Hindlimb muscle (tissue), 1 donor: ENCODE measurements at regions not wholly inside any gene's neighbourhood (a gene's known extent, or its start where the extent isn't known, plus 50 kb on each side); places are given as distances from the start of the nearest gene placed in this dataset.
"Not testable (repeated sequence)": the region's sequence is repeated elsewhere in the genome, so short reads cannot be mapped to it uniquely, and the experiment has no call there.

Experiments
- DNase-seq: peaks from one replicate; pipeline ENCODE4 v3.0.0-alpha.2; 2013

DNA sequence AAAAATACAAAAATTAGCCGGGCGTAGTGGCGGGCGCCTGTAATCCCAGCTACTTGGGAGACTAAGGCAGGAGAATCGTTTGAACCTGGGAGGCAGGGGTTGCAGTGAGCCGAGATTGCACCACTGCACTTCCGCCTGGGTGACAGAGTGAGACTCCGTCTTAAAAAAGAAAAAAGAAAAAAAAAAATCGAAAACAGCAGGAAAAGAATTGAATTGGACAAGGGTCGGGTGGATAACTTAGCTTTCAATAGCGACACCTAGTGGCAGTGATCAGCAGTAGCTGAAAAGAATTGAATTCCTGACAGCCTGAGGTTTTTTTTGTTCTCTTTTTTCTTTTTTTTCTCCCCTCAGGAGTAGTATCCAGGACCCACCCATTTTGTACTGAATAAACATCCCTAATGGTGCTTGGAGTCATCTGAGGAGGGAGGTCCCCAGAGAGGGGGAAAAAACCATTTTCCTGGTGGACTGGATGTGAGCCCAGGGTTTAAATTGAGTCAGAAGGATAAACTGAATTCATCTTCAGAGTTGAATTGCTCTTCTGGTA is 55.1 kb downstream of the CYCS start:
- DNase-seq, result peak; percentile 70

DNA sequence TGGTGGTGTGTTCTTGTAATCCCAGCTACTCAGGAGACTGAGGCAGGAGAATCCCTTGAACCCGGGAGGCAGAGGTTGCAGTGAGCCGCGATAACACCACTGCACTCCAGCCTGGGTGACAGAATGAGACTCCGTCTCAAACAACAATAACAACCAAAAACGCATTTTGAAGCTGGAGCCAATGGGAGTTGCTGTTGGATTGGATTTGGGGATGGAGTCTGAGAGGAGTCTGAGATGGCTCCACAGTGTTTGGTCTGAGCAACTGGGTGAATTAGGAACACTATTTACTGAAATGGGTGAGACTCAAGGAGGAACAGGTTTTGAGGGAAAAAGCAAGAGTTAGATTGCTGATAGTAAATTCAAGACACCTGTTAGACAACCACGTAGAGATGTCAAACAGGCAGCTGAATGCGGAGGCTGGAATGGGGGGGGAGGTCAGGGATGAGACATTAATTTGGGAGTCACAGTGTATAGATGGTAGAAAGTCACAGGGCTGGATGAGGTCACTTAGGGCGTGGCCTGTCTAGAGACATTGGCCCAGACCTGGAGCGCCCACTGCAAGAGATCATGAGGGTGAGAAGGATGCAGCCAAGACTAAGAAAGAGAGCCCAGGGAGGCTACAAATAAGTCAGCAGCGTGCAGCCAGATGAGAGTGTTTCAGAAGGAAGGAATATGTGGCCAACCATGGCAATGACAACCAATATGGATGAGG is 56.4 kb downstream of the CYCS start:
- DNase-seq, result no peak

DNA sequence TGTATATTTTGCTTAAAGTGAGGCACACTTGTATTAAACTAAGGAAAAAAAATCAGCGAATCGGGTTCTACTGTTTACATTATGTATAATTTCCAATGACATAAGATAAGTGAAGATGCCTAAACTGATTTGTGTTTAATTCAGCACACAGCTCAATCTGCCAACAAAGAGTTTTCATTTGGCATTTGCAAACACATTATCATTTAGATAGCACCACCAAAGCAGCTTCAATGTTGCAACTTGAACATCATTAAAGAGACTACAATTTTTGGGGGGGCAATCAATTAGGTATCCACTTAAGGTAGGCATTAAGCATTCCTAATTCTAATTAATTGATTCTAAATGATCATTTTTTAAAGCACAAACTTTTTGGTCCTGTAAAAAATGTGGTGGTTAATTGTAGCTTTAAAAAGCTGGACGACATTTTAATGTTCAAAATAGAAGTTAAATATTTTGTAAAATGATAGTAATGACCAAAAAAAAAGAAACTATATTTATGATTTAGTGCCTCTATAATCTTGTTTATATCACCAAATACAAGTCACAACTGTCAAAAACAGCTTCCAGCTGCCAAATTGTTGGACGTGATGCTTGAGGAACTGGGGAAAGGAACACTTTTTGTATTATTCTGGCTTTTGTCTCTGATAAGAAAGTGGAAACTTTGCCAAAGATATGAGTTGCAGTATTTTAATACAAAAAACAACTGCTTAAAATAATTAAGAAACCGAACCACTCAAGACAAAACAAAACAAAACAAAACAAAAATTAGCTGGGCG is 57.1 kb downstream of the CYCS start:
- no peak for DNase-seq

DNA sequence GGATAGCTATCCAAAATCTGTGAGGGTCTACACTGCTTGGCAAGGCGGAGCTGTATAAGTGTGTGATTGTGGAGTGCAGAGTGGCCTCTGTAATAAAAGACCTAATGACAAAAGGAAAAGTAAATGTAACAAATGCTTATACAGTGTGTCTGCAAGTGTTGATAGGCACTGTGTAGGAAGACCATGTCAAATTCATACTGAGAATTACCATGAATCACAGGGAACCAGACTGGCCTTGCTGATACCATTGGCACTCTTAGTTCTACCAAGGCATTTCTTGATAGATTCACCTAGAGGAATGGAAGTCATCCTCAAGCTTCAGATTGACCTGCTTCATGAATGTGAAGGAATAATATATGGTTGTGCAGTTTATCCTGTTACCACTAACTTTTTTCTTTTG is 58.8 kb downstream of the CYCS start:
- DNase-seq, result no peak

DNA sequence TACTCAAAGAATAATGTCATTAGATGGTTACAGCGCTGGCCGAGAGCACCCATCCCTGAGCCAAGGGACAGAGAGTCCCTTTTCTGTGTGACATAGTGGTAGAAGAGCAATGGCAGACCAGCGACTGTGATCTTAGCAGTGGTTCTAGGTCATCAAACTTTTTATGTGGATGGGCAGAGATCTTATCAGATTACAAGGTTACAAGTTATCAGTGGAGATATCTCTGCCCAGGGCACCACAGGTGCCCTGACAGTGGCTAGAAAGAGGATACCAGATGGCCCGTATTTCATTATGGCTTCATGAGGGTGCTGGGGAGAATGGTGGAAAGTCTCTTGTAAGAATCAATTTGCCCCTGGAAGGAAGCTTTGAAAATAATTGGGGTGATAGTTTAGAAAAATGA is 62.7 kb downstream of the CYCS start:
- no peak for DNase-seq

DNA sequence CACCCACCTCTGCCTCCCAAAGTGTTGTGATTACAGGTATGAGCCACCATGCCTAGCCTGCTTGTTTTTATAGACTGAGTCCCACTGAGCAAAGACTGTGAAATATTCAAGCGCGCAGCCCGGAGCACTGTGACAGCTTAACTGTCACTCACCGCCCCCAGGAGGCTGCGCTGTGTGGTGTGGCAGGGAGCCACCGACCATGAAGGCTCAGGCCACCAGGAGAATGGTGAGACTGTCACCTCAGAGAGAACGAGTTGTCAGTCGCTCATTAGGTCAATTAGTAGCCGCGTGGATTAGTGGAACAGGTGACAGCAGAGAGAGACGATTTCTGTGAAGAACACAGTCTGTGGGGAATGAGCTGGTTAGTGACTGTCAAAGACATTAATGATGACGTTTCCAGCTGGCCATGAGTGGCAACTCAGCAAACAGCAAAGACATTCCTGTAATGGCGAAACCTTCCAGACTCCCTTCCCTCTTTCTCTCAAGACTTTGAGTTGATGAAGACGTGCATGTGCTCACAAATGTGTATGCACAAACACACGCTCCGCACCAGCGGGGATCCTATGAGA is 64.5 kb downstream of the CYCS start:
- no peak for DNase-seq

DNA sequence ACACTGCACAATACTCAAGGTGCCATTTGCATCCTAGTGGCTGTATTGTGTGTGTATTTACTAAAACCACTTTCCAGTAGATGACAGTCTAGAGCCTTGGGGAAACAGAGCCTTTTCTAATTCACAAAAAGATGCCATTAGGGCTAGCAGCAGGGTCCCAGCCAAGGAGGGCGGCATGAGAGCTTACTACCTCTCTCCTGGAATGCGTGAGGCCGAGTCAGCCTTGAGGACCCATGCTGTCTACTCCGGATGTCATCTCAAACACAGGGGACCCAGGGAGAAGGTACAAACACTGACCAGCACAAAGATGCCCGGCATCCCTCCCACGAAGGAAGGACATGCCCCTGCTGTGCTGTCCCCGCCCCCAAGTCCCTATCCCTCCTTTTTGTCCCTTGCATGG is 65.5 kb downstream of the CYCS start:
- DNase-seq, result no peak

DNA sequence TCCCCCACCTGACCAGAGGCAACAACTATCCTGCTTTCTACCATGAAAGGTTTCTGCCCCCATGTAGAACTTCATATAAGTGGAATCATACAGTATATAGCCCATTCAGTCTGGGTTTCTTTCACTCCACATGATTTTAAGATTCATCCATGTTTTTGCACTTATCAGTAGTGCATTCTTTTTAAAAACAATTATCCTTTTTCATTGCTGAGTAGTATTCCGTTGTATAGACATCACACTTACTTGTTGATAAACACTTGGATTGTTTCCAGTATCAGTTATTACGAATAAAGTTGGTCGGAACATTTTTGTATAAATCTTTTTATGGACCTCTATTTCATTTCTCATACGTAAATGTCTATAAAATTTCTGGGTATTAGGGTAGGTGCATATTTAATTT is 68.7 kb downstream of the CYCS start:
- DNase-seq, result no peak

DNA sequence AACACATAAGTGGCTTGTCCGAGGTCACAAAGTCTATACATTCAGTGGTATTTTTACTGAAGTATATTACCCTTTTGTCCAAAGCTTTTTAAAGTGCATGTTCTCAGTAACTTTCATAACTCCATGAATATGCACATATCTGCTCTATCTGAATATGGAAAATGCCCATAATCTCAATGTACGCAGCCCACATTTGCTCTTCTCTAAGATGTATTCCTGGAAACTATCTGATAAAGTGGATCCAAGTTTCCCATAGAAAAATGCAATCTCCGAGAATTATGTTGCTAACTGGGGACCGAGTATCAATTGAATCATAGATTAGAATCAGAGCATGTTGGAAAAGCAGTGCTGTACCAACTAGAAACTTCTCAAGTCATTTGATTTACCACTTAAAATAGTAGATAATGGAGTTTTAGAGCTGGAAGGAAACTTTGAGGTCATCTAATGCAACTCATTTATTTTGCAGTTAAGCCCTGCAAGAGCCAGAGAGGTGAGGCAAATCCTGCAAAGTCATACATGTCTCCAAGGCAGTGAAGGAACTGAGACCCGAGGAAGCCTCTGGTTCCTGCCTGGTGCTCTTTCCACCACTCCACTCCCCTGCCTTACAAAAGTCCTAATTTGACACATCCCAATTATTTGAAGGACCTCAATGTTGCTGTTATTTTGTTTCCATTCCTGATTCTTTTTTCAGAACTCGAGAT is 69.4 kb downstream of the CYCS start:
- no peak for DNase-seq

DNA sequence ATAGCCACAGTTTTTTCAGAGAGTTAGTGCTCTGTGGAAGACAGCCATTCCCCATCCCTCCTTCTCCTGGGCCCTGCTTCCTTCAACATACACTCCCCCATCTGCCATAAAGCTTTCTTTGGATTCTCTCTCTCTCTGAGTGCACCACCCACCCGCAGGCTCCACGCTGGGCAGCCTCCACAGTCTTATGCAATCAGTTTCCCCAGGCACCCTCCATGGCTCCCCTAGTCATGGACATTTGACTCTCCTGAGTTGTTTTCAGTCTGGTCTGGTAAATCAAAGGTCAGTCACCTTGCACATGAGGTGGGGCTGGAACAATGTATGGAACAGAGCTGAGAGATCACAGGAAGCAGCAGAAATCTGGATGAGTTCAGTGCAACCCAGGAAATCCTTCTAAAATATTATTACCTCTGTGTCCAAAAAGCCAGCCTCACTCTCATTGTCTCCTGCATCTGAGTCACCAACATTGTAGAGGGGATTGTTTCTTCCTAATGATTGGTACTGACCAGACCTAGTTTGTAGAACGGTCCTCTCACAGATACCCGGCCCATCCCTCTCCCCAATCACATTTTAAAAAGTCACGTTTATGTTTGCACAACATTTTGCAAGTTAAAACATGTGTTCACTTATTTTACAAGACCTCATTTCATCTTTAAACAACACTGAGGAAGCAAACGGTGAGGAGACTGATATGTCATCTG is 70.1 kb downstream of the CYCS start:
- no peak for DNase-seq

DNA sequence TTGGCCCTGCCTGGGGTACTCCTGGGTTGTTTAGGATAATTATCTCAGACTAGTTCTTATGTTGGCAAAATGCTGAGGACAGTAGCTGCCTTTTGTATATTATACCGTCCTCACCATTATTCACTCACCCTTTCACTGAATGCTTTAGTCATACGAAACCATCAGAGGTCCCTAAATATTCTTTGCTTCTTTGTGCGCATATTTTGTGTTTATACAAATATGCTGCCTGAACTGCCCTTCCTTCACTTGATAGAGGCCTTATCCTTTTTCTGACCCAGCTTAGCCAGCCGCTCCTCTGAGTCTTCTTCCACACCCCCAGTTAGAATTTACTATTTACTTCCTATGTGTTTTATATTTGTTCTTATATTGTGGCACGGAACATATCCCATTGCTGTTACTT is 70.2 kb upstream of the OSBPL3 start:
- DNase-seq, result no peak

DNA sequence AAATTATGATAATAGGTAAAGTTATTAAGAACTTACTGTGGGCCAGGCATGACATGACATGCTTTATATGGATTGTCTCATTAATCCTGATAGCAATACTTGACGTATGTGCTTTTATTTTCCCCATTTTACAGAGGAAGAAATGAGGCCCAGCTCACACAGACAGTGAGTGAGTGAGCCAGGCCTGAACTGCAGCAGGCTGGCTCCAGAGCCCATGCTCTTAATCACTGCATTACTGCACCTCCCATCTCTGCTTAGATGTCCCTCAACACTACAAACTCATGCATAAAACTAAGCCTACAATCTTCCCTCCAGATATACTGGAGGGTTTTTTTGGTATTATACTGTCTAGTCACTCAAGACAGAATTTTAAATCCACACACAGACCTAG is 68.5 kb upstream of the OSBPL3 start:
- DNase-seq, result no peak

DNA sequence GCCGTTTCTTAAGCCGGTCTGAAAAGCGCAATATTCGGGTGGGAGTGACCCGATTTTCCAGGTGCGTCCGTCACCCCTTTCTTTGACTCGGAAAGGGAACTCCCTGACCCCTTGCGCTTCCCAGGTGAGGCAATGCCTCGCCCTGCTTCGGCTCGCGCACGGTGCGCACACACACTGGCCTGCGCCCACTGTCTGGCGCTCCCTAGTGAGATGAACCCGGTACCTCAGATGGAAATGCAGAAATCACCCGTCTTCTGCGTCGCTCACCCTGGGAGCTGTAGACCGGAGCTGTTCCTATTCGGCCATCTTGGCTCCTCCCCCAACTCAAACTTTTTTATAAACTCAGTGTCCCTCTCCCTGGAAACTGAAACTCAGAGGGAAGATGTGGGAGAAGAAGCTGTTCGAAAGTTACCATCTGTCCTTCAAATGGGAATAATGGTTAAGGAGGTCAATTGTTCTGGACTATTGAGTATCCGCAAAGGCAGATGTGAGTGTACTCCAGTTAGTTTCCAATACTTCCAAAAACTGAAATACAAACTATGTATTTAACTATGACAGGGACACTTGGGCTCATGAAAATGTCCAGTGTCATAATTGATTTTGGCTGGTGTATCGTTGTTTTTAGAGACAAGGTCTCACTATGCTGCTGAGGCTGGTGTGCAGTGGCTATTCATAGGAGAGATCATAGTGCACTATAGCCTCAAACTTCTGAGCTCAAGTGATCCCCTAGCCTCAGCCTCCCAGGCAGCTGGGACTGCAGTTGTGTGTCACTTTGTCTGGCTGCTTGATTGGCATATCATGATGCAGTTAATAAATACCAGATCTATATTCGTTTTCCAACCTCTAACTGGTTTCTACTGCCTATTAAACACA is 67.8 kb upstream of the OSBPL3 start:
- not testable (repeated sequence) for DNase-seq

DNA sequence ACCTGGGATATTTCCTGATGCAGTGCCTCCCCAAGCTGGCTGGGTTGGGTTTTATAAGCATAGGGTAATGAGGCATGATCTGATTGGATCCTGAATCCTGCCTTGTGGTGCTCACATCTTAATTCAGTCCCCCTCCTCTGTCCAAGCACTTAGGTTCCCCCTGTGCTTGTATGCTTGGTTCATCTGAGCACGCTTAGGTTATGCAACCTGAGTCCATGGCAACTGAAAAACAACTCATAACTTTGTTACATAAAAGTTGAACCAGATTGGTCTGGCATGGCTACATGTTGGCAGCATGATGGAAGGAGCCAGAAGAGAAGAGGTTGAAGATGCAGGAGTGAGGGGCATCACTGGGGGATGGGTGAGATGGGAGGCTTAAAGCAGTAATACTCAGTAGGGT is 57.3 kb upstream of the OSBPL3 start:
- no peak for DNase-seq

DNA sequence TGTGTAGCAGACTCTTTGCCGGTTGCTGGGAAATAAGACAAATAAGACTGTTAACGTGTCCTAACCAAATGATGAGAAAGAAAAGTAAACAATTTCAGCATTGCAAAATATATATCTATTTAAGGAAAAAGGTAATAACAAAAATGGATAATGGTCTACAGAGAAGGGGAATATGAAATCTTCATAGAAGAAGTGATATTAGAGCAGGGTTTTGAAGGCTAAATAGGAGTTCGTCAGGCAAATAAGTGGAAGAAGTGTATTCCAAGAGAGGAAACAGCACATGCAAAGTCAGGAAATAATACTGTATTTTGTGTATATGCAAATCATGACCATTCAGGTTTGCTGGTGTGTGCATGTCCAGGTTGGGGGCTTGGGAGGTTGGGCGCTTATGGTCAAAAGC is 55.3 kb upstream of the OSBPL3 start:
- no peak for DNase-seq

DNA sequence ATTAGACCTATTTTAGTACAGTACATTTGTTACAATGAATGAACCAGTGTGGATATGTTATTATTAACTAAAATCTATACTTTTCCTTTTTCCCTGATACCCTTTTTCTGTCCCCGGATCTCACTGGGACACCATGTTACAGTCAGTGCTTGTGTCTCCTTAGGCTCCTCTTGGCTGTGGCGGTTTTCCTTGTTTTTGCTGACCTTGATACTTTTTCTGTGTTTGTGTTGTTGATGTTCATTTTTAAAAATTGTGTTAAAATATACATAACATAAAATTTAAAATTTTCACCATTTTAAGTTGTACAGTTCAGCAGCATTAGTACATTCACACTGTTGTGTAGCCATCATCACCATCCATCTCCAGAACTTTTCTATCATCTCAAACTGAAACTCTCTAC is 54.2 kb upstream of the OSBPL3 start:
- no peak for DNase-seq

DNA sequence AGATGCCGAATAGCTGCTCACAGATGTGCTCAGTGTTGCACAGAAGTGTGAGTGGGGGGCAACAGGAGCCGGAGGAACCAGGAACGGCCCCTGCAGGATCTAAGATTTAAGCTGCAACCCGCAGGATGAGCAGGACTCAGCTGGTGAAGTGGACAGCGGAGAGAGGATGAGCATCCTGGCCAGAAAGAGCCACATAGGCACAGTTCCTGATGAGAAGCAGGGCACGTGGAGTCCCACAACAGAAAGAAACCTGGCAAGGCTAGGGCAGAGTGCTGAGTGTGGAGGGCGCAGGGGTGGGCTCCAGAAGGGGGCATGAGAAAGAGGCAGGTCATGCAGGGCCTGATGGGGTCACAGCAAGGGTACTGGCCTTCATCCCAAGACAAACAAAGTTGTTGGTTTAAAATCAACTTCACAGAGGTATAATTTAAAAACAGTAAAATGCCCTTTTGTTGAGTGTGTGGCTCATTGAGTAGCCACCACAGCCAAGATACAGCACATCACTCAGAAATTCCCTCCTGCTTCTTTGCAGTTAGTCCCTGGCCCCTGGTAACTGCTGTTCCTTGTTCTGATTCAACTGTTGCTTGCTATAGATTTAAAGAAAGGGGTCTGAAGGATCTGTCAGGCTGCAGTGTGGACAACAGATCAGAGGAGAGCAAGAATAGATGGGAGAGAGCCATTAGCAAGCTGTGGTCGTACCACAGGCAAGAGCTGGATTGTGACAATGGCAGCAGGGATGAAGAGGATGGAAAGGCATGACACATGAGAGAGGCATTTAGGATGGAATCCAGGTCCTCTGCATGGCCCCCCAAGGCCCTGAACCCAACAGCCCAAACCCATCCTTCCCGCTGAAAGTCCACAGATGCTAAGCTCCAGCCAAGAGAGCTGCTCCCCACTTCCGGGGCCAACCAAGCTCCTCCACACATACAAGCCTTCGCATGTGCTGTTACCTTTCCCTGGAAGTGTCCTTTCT is 53.1 kb upstream of the OSBPL3 start:
- DNase-seq, result no peak

DNA sequence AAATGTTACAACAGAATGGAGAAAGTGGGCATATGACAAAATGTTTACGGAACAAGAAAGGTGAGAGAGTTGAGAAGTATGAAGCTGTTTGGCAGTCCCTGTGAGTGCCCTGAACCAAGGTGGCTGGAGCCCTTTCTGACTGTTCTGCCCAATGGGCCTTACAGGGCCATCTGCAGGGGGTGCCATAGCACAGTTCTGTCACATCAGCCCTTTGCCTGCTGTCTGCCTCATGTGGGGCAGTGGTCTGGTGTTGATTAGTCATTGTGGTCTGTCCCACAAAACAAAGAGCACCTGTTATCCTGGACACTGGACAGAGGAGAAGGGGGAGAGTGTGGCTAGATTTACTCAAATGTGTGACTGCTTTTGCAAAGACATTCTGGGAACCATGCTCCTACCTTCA is 51.5 kb upstream of the OSBPL3 start:
- DNase-seq, result no peak

DNA sequence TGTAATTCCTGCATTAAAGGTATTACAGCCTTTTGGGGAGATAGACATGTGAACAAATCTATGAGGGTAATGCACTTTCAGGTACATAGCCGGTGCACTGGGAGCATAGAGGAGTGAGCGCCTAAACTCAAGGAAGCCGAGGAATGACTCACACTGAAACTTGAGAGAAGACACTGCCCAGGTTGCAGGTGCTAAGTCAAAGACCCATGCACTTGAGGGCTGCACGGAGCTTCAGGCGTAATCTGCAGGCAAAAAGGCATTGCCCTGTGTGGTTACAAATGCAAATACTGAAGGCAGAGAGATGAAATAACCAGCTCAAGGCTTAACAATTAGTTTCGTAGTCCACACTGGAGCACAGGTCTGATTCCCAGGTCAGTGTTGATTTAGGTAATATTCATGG is 51.0 kb upstream of the OSBPL3 start:
- DNase-seq, result no peak
